ENCODE measurements at regions not wholly inside any gene's neighbourhood (a gene's known extent, or its start where the extent isn't known, plus 50 kb on each side); places are given as distances from the start of the nearest gene placed in this dataset.

- no peak overlapping the region for H3K9ac ChIP-seq (ENCODE audit: low read length)
- H3K27me3 ChIP-seq (replicated peaks; ENCODE audit: insufficient read depth, low read length): no peaks in the 10 kb centered on the region
- H3K9me2 ChIP-seq (replicated peaks; ENCODE audit: insufficient read depth, low read length): no peaks in the 10 kb centered on the region
- no peak overlapping the region for H3K4me2 ChIP-seq (ENCODE audit: low read depth, low read length)
- TF ChIP-seq CTCF (IDR thresholded peaks at IDR 0.05; ENCODE audit: low read length) (no peak), EZH2phosphoT487 (IDR thresholded peaks at IDR 0.05; ENCODE audit: low read length) (no peak), EZH2 (optimal IDR thresholded peaks at IDR 0.05; ENCODE audit: low read depth, low read length) (no peak)
- no peaks in the 10 kb centered on the region for H3K9me3 ChIP-seq (replicated peaks; ENCODE audit: insufficient read depth, low read length)
- no peaks in the 10 kb centered on the region for H4K20me1 ChIP-seq (ENCODE audit: insufficient read depth, low read length)
- no peaks in the 10 kb centered on the region for H3F3A ChIP-seq (ENCODE audit: insufficient read depth, low read length)
- H3K79me2 ChIP-seq (ENCODE audit: low read length): no peaks in the 10 kb centered on the region
- H3K4me3 ChIP-seq (ENCODE audit: low read length): no peak overlapping the region
- DNase-seq: no peak
- H3K36me3 ChIP-seq (replicated peaks; ENCODE audit: insufficient read depth, low read length): no peaks in the 10 kb centered on the region
- H3K4me1 ChIP-seq (ENCODE audit: low read length): no peaks in the 10 kb centered on the region
- no peak overlapping the region for H3K27ac ChIP-seq (ENCODE audit: low read length)
- H2AFZ ChIP-seq (ENCODE audit: low read length): no peak overlapping the region
These were observed 60.3 kb upstream of the EPHA6 start for GRCh38 chr3:96754128-96754527.

DNA sequence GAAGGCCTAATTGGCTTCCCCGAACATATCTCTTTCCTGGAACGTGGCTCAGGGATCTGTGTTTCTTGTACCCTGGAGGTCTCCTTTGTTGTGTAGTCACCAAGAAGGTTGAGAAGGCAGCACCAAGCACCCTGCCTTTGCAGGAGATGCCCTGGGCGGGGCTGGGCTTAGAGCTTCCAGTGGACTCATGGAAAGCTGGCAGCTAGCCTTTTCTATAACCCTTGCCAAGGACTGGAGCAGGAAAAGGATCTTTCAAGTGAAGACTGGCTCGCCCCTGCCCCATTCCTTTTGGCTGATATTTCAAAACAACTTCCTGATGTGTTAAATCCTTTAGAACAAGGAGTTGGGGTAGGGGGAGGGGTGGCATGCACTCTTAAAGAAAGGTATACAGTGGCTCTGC, 58.9 kb upstream of the EPHA6 start:
- no peaks in the 10 kb centered on the region for H3K36me3 ChIP-seq (replicated peaks; ENCODE audit: insufficient read depth, low read length)
- no peaks in the 10 kb centered on the region for H3K79me2 ChIP-seq (ENCODE audit: low read length)
- no peak overlapping the region for H3K4me3 ChIP-seq (ENCODE audit: low read length)
- no peaks in the 10 kb centered on the region for H3K27me3 ChIP-seq (replicated peaks; ENCODE audit: insufficient read depth, low read length)
- H3K9me2 ChIP-seq (replicated peaks; ENCODE audit: insufficient read depth, low read length): no peaks in the 10 kb centered on the region
- no peaks in the 10 kb centered on the region for H3F3A ChIP-seq (ENCODE audit: insufficient read depth, low read length)
- no peak overlapping the region for H3K4me2 ChIP-seq (ENCODE audit: low read depth, low read length)
- H3K27ac ChIP-seq (ENCODE audit: low read length): no peak overlapping the region
- TF ChIP-seq EZH2phosphoT487 (IDR thresholded peaks at IDR 0.05; ENCODE audit: low read length) (no peak), EZH2 (optimal IDR thresholded peaks at IDR 0.05; ENCODE audit: low read depth, low read length) (no peak), CTCF (IDR thresholded peaks at IDR 0.05; ENCODE audit: low read length) (no peak)
- no peak overlapping the region for H3K9ac ChIP-seq (ENCODE audit: low read length)
- H3K4me1 ChIP-seq (ENCODE audit: low read length): no peaks in the 10 kb centered on the region
- no peaks in the 10 kb centered on the region for H4K20me1 ChIP-seq (ENCODE audit: insufficient read depth, low read length)
- DNase-seq: no peak
- no peak overlapping the region for H2AFZ ChIP-seq (ENCODE audit: low read length)
- H3K9me3 ChIP-seq (replicated peaks; ENCODE audit: insufficient read depth, low read length): no peaks in the 10 kb centered on the region

- Histone ChIP-seq H3K36me3 (replicated peaks; ENCODE audit: insufficient read depth, low read length) (no peaks in the 10 kb centered on the region), H3K4me2 (ENCODE audit: low read depth, low read length) (no peak overlapping the region), H3K9me2 (replicated peaks; ENCODE audit: insufficient read depth, low read length) (no peaks in the 10 kb centered on the region), H3K9ac (ENCODE audit: low read length) (no peak overlapping the region), H4K20me1 (ENCODE audit: insufficient read depth, low read length) (no peaks in the 10 kb centered on the region), H3K79me2 (ENCODE audit: low read length) (no peaks in the 10 kb centered on the region), H3K27ac (ENCODE audit: low read length) (no peak overlapping the region), H2AFZ (ENCODE audit: low read length) (no peak overlapping the region), H3K9me3 (replicated peaks; ENCODE audit: insufficient read depth, low read length) (no peaks in the 10 kb centered on the region), H3F3A (ENCODE audit: insufficient read depth, low read length) (no peaks in the 10 kb centered on the region), H3K4me3 (ENCODE audit: low read length) (no peak overlapping the region), H3K27me3 (replicated peaks; ENCODE audit: insufficient read depth, low read length) (no peaks in the 10 kb centered on the region), H3K4me1 (ENCODE audit: low read length) (no peaks in the 10 kb centered on the region)
- TF ChIP-seq CTCF (IDR thresholded peaks at IDR 0.05; ENCODE audit: low read length) (no peak), EZH2 (optimal IDR thresholded peaks at IDR 0.05; ENCODE audit: low read depth, low read length) (no peak), EZH2phosphoT487 (IDR thresholded peaks at IDR 0.05; ENCODE audit: low read length) (no peak)
- peak; percentile 15 for DNase-seq
These were observed 57.9 kb upstream of the EPHA6 start for GRCh38 chr3:96756516-96756915.

Measured in MM.1S (cell line).